ENCODE measurements at regions not wholly inside any gene's neighbourhood (a gene's known extent, or its start where the extent isn't known, plus 50 kb on each side); places are given as distances from the start of the nearest gene placed in this dataset.

DNA sequence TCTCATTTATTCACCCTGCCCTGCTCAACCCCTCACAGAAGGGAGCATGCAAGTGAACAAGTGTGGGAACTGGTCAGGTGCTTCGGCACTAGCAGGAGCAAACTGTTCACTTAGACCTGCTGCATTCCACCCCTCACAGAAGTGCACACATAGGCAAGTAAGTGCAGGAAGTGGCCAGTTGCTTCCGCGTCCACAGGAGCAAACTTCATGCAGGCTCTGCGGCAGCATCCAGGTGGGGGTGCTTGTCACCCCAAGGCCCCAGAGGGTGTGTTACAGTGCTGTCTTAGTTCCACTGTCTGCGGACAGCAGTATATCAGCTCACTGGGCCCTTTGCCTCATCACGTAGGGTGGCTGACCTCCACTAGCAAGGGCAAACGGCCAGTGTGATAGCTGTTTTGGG is 167.3 kb upstream of the AVPR1A start (continued):
- TF ChIP-seq, protein P1, sequence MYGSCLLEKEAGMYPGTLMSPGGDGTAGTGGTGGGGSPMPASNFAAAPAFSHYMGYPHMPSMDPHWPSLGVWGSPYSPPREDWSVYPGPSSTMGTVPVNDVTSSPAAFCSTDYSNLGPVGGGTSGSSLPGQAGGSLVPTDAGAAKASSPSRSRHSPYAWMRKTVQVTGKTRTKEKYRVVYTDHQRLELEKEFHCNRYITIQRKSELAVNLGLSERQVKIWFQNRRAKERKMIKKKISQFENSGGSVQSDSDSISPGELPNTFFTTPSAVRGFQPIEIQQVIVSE (CRISPR knock-in tag; IDR thresholded peaks at IDR 0.05; ENCODE audit: borderline replicate concordance): no peak
- TF ChIP-seq, protein P2, sequence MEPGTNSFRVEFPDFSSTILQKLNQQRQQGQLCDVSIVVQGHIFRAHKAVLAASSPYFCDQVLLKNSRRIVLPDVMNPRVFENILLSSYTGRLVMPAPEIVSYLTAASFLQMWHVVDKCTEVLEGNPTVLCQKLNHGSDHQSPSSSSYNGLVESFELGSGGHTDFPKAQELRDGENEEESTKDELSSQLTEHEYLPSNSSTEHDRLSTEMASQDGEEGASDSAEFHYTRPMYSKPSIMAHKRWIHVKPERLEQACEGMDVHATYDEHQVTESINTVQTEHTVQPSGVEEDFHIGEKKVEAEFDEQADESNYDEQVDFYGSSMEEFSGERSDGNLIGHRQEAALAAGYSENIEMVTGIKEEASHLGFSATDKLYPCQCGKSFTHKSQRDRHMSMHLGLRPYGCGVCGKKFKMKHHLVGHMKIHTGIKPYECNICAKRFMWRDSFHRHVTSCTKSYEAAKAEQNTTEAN (CRISPR knock-in tag; IDR thresholded peaks at IDR 0.05): no peak
- TF ChIP-seq ZNF138 (CRISPR knock-in tag; conservative IDR thresholded peaks at IDR 0.05) (no peak), NR1H2 (CRISPR knock-in tag; IDR thresholded peaks at IDR 0.05) (no peak)

DNA sequence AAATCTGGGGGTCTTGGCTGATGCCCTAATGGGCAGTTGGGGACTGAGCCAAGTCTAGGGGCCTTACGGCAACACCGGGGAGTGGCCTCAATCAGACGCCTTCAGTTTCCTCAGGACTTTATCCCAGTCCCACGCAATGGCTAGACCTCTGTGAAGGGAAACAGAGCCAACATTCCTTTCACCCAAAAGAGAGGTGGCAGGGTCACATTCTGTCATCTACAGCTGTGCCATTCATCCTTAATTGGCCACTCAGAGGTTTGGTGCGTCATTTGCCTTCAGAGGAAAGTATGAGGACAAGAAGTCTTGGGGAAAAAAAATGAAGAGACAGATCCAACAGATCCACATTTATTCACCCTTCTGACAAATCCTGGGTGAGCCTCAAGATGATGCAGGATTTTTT is 166.9 kb upstream of the AVPR1A start:
- Mint-ChIP-seq H3K27ac (no peak overlapping the region), H3K9me3 (no peaks in the 10 kb centered on the region), H3K4me1 (0 out of 2 replicates have a peak, but pooled peaks cover 3% of the 10 kb centered on the region), H3K27me3 (ENCODE audit: low read depth) (no peaks in the 10 kb centered on the region), H3K4me3 (no peak overlapping the region), H3K36me3 (no peaks in the 10 kb centered on the region)
- POLR2A ChIA-PET: no interaction called here
- CTCF ChIA-PET: no interaction called here
- no peak for DNase-seq (ENCODE audit: low spot score)
- TF ChIP-seq CREB1 (CRISPR knock-in tag; IDR thresholded peaks at IDR 0.05): no peak
- TF ChIP-seq ZNF121 (CRISPR knock-in tag; IDR thresholded peaks at IDR 0.05): no peak
- TF ChIP-seq, protein P3, sequence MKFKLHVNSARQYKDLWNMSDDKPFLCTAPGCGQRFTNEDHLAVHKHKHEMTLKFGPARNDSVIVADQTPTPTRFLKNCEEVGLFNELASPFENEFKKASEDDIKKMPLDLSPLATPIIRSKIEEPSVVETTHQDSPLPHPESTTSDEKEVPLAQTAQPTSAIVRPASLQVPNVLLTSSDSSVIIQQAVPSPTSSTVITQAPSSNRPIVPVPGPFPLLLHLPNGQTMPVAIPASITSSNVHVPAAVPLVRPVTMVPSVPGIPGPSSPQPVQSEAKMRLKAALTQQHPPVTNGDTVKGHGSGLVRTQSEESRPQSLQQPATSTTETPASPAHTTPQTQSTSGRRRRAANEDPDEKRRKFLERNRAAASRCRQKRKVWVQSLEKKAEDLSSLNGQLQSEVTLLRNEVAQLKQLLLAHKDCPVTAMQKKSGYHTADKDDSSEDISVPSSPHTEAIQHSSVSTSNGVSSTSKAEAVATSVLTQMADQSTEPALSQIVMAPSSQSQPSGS (CRISPR knock-in tag; IDR thresholded peaks at IDR 0.05; ENCODE audit: borderline replicate concordance, low read depth): no peak
- no peak for ATAC-seq

DNA sequence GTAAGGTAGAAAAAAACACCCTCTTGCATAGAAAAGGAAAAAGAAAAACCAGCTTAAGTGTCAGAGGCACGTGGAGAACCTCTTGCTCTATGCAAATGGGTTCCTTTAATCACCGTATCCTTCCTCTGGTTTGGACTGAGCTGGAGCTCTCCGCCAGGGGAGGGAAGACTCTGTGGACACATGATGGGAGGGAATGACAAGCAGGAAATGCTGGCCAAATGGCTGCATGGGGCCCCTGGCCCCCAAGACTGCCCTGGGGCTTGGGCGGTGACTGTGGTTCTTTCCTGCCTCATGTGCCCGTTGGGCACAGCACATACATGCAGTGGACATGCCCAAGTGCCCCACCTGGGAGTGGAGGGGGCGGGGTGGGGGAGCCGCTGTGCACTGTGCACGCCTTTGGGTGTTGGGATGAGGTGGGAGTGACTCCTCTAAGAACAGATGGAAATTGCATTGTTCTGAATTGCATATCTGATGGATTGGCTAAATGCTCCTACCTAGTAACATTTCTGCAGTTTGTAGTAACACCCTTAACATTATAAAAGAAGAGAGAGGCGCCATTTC is 166.4 kb upstream of the AVPR1A start:
- ChIA-PET POLR2A (no interaction called here), CTCF (no interaction called here)
- no peak for ATAC-seq
- Mint-ChIP-seq H3K36me3 (no peaks in the 10 kb centered on the region), H3K27ac (no peak overlapping the region), H3K9me3 (no peaks in the 10 kb centered on the region), H3K4me1 (0 out of 2 replicates have a peak, but pooled peaks cover 3% of the 10 kb centered on the region), H3K4me3 (no peak overlapping the region), H3K27me3 (ENCODE audit: low read depth) (no peaks in the 10 kb centered on the region)
- DNase-seq (ENCODE audit: low spot score): no peak
- TF ChIP-seq NR2C2 (CRISPR knock-in tag; IDR thresholded peaks at IDR 0.05) (no peak), JAZF1 (CRISPR knock-in tag; IDR thresholded peaks at IDR 0.05) (no peak), CREB1 (CRISPR knock-in tag; IDR thresholded peaks at IDR 0.05) (no peak), ATF1 (CRISPR knock-in tag; IDR thresholded peaks at IDR 0.05) (no peak), TP53 (CRISPR knock-in tag; IDR thresholded peaks at IDR 0.05) (no peak), ZNF263 (CRISPR knock-in tag; IDR thresholded peaks at IDR 0.05; ENCODE audit: low read depth) (no peak), ZNF138 (CRISPR knock-in tag; conservative IDR thresholded peaks at IDR 0.05) (no peak), ETV6 (CRISPR knock-in tag; IDR thresholded peaks at IDR 0.05) (no peak)
- TF ChIP-seq, protein P4, sequence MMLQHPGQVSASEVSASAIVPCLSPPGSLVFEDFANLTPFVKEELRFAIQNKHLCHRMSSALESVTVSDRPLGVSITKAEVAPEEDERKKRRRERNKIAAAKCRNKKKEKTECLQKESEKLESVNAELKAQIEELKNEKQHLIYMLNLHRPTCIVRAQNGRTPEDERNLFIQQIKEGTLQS (CRISPR knock-in tag; conservative IDR thresholded peaks at IDR 0.05): no peak
- TF ChIP-seq, protein P5, sequence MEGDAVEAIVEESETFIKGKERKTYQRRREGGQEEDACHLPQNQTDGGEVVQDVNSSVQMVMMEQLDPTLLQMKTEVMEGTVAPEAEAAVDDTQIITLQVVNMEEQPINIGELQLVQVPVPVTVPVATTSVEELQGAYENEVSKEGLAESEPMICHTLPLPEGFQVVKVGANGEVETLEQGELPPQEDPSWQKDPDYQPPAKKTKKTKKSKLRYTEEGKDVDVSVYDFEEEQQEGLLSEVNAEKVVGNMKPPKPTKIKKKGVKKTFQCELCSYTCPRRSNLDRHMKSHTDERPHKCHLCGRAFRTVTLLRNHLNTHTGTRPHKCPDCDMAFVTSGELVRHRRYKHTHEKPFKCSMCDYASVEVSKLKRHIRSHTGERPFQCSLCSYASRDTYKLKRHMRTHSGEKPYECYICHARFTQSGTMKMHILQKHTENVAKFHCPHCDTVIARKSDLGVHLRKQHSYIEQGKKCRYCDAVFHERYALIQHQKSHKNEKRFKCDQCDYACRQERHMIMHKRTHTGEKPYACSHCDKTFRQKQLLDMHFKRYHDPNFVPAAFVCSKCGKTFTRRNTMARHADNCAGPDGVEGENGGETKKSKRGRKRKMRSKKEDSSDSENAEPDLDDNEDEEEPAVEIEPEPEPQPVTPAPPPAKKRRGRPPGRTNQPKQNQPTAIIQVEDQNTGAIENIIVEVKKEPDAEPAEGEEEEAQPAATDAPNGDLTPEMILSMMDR (IDR thresholded peaks at IDR 0.05): no peak
- TF ChIP-seq, protein P6, sequence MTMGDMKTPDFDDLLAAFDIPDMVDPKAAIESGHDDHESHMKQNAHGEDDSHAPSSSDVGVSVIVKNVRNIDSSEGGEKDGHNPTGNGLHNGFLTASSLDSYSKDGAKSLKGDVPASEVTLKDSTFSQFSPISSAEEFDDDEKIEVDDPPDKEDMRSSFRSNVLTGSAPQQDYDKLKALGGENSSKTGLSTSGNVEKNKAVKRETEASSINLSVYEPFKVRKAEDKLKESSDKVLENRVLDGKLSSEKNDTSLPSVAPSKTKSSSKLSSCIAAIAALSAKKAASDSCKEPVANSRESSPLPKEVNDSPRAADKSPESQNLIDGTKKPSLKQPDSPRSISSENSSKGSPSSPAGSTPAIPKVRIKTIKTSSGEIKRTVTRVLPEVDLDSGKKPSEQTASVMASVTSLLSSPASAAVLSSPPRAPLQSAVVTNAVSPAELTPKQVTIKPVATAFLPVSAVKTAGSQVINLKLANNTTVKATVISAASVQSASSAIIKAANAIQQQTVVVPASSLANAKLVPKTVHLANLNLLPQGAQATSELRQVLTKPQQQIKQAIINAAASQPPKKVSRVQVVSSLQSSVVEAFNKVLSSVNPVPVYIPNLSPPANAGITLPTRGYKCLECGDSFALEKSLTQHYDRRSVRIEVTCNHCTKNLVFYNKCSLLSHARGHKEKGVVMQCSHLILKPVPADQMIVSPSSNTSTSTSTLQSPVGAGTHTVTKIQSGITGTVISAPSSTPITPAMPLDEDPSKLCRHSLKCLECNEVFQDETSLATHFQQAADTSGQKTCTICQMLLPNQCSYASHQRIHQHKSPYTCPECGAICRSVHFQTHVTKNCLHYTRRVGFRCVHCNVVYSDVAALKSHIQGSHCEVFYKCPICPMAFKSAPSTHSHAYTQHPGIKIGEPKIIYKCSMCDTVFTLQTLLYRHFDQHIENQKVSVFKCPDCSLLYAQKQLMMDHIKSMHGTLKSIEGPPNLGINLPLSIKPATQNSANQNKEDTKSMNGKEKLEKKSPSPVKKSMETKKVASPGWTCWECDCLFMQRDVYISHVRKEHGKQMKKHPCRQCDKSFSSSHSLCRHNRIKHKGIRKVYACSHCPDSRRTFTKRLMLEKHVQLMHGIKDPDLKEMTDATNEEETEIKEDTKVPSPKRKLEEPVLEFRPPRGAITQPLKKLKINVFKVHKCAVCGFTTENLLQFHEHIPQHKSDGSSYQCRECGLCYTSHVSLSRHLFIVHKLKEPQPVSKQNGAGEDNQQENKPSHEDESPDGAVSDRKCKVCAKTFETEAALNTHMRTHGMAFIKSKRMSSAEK (CRISPR knock-in tag; IDR thresholded peaks at IDR 0.05; ENCODE audit: borderline replicate concordance): no peak
- TF ChIP-seq, protein P7, sequence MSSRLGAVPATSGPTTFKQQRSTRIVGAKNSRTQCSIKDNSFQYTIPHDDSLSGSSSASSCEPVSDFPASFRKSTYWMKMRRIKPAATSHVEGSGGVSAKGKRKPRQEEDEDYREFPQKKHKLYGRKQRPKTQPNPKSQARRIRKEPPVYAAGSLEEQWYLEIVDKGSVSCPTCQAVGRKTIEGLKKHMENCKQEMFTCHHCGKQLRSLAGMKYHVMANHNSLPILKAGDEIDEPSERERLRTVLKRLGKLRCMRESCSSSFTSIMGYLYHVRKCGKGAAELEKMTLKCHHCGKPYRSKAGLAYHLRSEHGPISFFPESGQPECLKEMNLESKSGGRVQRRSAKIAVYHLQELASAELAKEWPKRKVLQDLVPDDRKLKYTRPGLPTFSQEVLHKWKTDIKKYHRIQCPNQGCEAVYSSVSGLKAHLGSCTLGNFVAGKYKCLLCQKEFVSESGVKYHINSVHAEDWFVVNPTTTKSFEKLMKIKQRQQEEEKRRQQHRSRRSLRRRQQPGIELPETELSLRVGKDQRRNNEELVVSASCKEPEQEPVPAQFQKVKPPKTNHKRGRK (CRISPR knock-in tag; IDR thresholded peaks at IDR 0.05; ENCODE audit: borderline replicate concordance): no peak
- TF ChIP-seq, protein P8, sequence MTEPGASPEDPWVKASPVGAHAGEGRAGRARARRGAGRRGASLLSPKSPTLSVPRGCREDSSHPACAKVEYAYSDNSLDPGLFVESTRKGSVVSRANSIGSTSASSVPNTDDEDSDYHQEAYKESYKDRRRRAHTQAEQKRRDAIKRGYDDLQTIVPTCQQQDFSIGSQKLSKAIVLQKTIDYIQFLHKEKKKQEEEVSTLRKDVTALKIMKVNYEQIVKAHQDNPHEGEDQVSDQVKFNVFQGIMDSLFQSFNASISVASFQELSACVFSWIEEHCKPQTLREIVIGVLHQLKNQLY (CRISPR knock-in tag; IDR thresholded peaks at IDR 0.05): no peak
- TF ChIP-seq, protein P9, sequence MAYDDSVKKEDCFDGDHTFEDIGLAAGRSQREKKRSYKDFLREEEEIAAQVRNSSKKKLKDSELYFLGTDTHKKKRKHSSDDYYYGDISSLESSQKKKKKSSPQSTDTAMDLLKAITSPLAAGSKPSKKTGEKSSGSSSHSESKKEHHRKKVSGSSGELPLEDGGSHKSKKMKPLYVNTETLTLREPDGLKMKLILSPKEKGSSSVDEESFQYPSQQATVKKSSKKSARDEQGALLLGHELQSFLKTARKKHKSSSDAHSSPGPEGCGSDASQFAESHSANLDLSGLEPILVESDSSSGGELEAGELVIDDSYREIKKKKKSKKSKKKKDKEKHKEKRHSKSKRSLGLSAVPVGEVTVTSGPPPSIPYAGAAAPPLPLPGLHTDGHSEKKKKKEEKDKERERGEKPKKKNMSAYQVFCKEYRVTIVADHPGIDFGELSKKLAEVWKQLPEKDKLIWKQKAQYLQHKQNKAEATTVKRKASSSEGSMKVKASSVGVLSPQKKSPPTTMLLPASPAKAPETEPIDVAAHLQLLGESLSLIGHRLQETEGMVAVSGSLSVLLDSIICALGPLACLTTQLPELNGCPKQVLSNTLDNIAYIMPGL (CRISPR knock-in tag; IDR thresholded peaks at IDR 0.05): no peak

Measured in WTC11 (cell line).